IMR-90 (cell line): ENCODE measurements at regions not wholly inside any gene's neighbourhood (a gene's known extent, or its start where the extent isn't known, plus 50 kb on each side); places are given as distances from the start of the nearest gene placed in this dataset.

ENCODE experiments used
- ATAC-seq: fragments of 200-7000 bp; cut with Tn5 transposase; 2 replicates; pipeline ENCODE4 v1.9.1; 2020; ENCODE audit warnings: low read depth, mild to moderate bottlenecking, moderate library complexity
- BruUV-seq: library from RNA; stranded (reverse); fragments of 400-500 nt; replicated peaks from 2 replicates; lab custom pipeline; 2021; lab: Mats Ljungman, UMichigan
- CTCF ChIA-PET: fragments of 300-600 bp; formaldehyde crosslinking; extraction: SDS; loops from one replicate; lab custom pipeline; 2021; ENCODE audit warnings: antibody characterized with exemption; lab: Yijun Ruan, JAX
- POLR2A ChIA-PET: fragments of 300-600 bp; sonication (Branson Sonifier 250); formaldehyde crosslinking; loops from one replicate; lab custom pipeline; 2022; ENCODE audit warnings: antibody characterized with exemption; ENCODE audit not compliant: unreplicated experiment; lab: Charles Lee
- DNase-seq: peaks from one replicate; pipeline ENCODE4 v3.0.0; 2013
- H2AFZ ChIP-seq: replicated peaks from 2 replicates; pipeline ENCODE3; 2013; ENCODE audit warnings: low read length, mild to moderate bottlenecking; ENCODE audit not compliant: poor library complexity
- H2AK5ac ChIP-seq: 2 replicates; pipeline ENCODE4 v1.6.1; 2013; ENCODE audit warnings: low read depth, low read length, inconsistent platforms
- H2AK9ac ChIP-seq: replicated peaks from 2 replicates; pipeline ENCODE3; 2013; ENCODE audit warnings: mild to moderate bottlenecking, low read depth, low read length, moderate library complexity; ENCODE audit not compliant: poor library complexity
- H2BK120ac ChIP-seq: 2 replicates; pipeline ENCODE4 v1.6.1; 2013; ENCODE audit warnings: low read depth, low read length, inconsistent platforms
- H2BK15ac ChIP-seq: 3 replicates; pipeline ENCODE4 v1.6.1; 2013; ENCODE audit warnings: low read depth, low read length, inconsistent platforms
- H2BK20ac ChIP-seq: 2 replicates; pipeline ENCODE4 v1.6.1; 2013; ENCODE audit warnings: low read depth, mild to moderate bottlenecking, inconsistent platforms, low read length, moderate library complexity
- H2BK5ac ChIP-seq: 2 replicates; pipeline ENCODE4 v1.6.1; 2013; ENCODE audit warnings: mild to moderate bottlenecking, low read depth, low read length, inconsistent platforms; ENCODE audit not compliant: poor library complexity, severe bottlenecking
- H3K14ac ChIP-seq: replicated peaks from 2 replicates; pipeline ENCODE4 v1.6.1; 2013; ENCODE audit warnings: low read depth, low read length, inconsistent platforms
- H3K18ac ChIP-seq: 2 replicates; pipeline ENCODE4 v1.6.1; 2013; ENCODE audit warnings: low read depth, low read length, control low read depth
- H3K23ac ChIP-seq: 2 replicates; pipeline ENCODE4 v1.6.1; 2013; ENCODE audit warnings: low read depth, low read length, inconsistent platforms
- H3K27ac ChIP-seq: 2 replicates; pipeline ENCODE4 v1.5.1; 2013; ENCODE audit warnings: mild to moderate bottlenecking, control low read depth, low read length; ENCODE audit not compliant: insufficient read depth
- H3K27me3 ChIP-seq: 2 replicates; pipeline ENCODE4 v1.6.1; 2013; ENCODE audit warnings: low read length; ENCODE audit not compliant: control insufficient read depth, insufficient read depth
- H3K36me3 ChIP-seq: 2 replicates; pipeline ENCODE4 v1.6.1; 2013; ENCODE audit warnings: low read length, mixed read lengths; ENCODE audit not compliant: control insufficient read depth, insufficient read depth
- H3K4ac ChIP-seq: 2 replicates; pipeline ENCODE4 v1.6.1; 2013; ENCODE audit warnings: low read depth, low read length, inconsistent platforms
- H3K4me1 ChIP-seq: 2 replicates; pipeline ENCODE4 v1.6.1; 2013; ENCODE audit warnings: low read length, mixed read lengths; ENCODE audit not compliant: control insufficient read depth, insufficient read depth
- H3K4me2 ChIP-seq: 2 replicates; pipeline ENCODE4 v1.6.1; 2013; ENCODE audit warnings: low read depth, mild to moderate bottlenecking, control low read depth, low read length, moderate library complexity
- H3K4me3 ChIP-seq: 2 replicates; pipeline ENCODE4 v1.5.1; 2013; ENCODE audit warnings: low read depth, mild to moderate bottlenecking, control low read depth, low read length, moderate library complexity; ENCODE audit not compliant: insufficient read depth
- H3K56ac ChIP-seq: 2 replicates; pipeline ENCODE4 v1.6.1; 2013; ENCODE audit warnings: low read length, inconsistent platforms; ENCODE audit not compliant: insufficient read depth; ENCODE audit errors: extremely low read depth
- H3K79me1 ChIP-seq, 2 experiments: 2 replicates each; pipeline ENCODE4 v1.6.1; 2013; ENCODE audit warnings: low read length in 2 of 2, inconsistent platforms in 1 of 2, low read depth in 1 of 2
- H3K9ac ChIP-seq: 2 replicates; pipeline ENCODE4 v1.6.1; 2013; ENCODE audit warnings: low read depth, low read length, control low read depth
- H3K9me1 ChIP-seq: 2 replicates; pipeline ENCODE4 v1.6.1; 2013; ENCODE audit warnings: low read length, inconsistent platforms; ENCODE audit not compliant: insufficient read depth
- H3K9me3 ChIP-seq: 2 replicates; pipeline ENCODE4 v1.6.1; 2013; ENCODE audit warnings: low read length; ENCODE audit not compliant: control insufficient read depth, insufficient read depth
- H4K20me1 ChIP-seq: 2 replicates; pipeline ENCODE4 v1.6.1; 2013; ENCODE audit warnings: low read length, inconsistent platforms; ENCODE audit not compliant: insufficient read depth
- H4K5ac ChIP-seq: 2 replicates; pipeline ENCODE4 v1.6.1; 2013; ENCODE audit warnings: mild to moderate bottlenecking, low read depth, low read length, control low read depth
- H4K8ac ChIP-seq, 2 experiments: 2 replicates each; pipeline ENCODE4 v1.6.1; 2013; ENCODE audit warnings: low read depth in 2 of 2, low read length in 2 of 2, control low read depth in 1 of 2, inconsistent platforms in 1 of 2
- H4K91ac ChIP-seq: 2 replicates; pipeline ENCODE4 v1.6.1; 2013; ENCODE audit warnings: low read depth, low read length, inconsistent platforms; ENCODE audit not compliant: insufficient read depth
- CTCF ChIP-seq: conservative IDR thresholded peaks from 2 replicates; pipeline ENCODE4 v1.5.1; 2012; ENCODE audit warnings: mild to moderate bottlenecking, low read depth, low read length, improper control_type of control experiment
- FOS ChIP-seq: fragments of 150-350 bp; IDR thresholded peaks from 2 replicates; pipeline ENCODE4 v1.6.1; 2016; ENCODE audit warnings: low read depth, low read length
- MXI1 ChIP-seq: IDR thresholded peaks from 2 replicates; pipeline ENCODE4 v1.6.1; 2012; ENCODE audit warnings: low read depth, mild to moderate bottlenecking, low read length, moderate library complexity, borderline replicate concordance
- POLR2A ChIP-seq: IDR thresholded peaks from 2 replicates; pipeline ENCODE4 v1.6.1; 2012; ENCODE audit warnings: mild to moderate bottlenecking, low read depth, low read length
- USF2 ChIP-seq: fragments of 150-350 bp; IDR thresholded peaks from 2 replicates; pipeline ENCODE4 v1.6.1; 2017; ENCODE audit warnings: mild to moderate bottlenecking, antibody characterized with exemption, low read length, low read depth
- WGBS, 2 experiments: methylation state at CpG; one replicate each; pipeline versions ENCODE4 v1.1.5 to v1.1.7; 2013; ENCODE audit warnings: missing lambda C conversion rate in 2 of 2; ENCODE audit not compliant: insufficient read length in 1 of 2; ENCODE audit errors: extremely low coverage in 2 of 2; 5-methylcytosine and 5-hydroxymethylcytosine counted together
- dilution Hi-C: fragments of 300-500 bp; cut with HindIII; formaldehyde crosslinking; loops from one replicate; pipeline ENCODE4 v1.14.3; 2018; ENCODE audit warnings: low sequenced_read_pairs; ENCODE audit not compliant: unreplicated experiment
- in situ Hi-C: fragments of 300-500 bp; cut with MboI; formaldehyde crosslinking; loops from 3 replicates; pipeline ENCODE4 v1.14.3; 2019; ENCODE audit warnings: low sequenced_read_pairs, inconsistent platforms, mixed read lengths
- intact Hi-C: fragments of 100-400 bp; cut with micrococcal nuclease; formaldehyde crosslinking; loops from 2 replicates; pipeline ENCODE4 v1.10.0; 2022

DNA sequence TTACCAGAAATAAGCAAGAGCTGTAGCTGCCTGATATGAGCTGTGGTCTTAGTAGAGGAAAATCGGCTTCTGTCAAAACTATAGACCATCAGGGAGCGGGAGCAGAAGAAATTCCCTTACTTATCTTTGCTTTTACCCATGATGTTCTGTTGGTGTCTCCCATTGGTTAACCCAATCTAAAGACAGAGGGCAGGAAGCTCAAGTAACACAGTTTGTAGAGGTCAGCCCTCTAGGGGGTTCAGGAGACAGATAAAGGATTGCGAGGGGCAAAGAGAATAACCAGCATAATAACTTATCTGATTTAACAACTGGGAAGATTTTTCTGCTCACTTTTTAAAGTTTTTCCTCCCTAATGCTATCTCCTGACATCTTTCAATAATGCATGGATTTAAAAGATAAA lies 142.4 kb downstream of the NTMT2 start:
- no peaks in the 10 kb centered on the region for H3K79me1 ChIP-seq
- intact Hi-C loops: no loop called here
- H3K9ac ChIP-seq: no peak overlapping the region
- H2BK20ac ChIP-seq: no peak overlapping the region
- no peak overlapping the region for H3K27ac ChIP-seq
- no peak overlapping the region for H3K4me2 ChIP-seq
- dilution Hi-C loops: no loop called here
- no peak overlapping the region for H3K56ac ChIP-seq
- no peak overlapping the region for H2BK15ac ChIP-seq
- no peak overlapping the region for H3K4me3 ChIP-seq
- no peak overlapping the region for H4K8ac ChIP-seq
- H2BK5ac ChIP-seq: no peak overlapping the region
- POLR2A ChIA-PET: no interaction called here
- no peak for TF ChIP-seq USF2
- TF ChIP-seq CTCF: no peak
- no peak for TF ChIP-seq MXI1
- no peak for TF ChIP-seq POLR2A
- TF ChIP-seq FOS: no peak
- H3K4me1 ChIP-seq: 0 out of 2 replicates have a peak, but pooled peaks cover 1% of the 10 kb centered on the region
- no peaks in the 10 kb centered on the region for H3K9me1 ChIP-seq
- CTCF ChIA-PET: no interaction called here
- H3K23ac ChIP-seq: no peak overlapping the region
- no peak overlapping the region for H2AK5ac ChIP-seq
- H2AFZ ChIP-seq: no peak overlapping the region
- no peak overlapping the region for H2AK9ac ChIP-seq
- H4K5ac ChIP-seq: no peak overlapping the region
- no CpG with 5 or more reads among the region's 3 CpGs for WGBS, 2 experiments
- no peak overlapping the region for H4K91ac ChIP-seq
- no peaks in the 10 kb centered on the region for H3K36me3 ChIP-seq
- H3K4ac ChIP-seq: no peak overlapping the region
- ATAC-seq (no peak), DNase-seq (no peak)
- H3K18ac ChIP-seq: no peak overlapping the region
- BruUV-seq: no TSS peak
- H4K20me1 ChIP-seq: no peaks in the 10 kb centered on the region
- in situ Hi-C loops: no loop called here
- H2BK120ac ChIP-seq: no peak overlapping the region
- no peak overlapping the region for H3K14ac ChIP-seq
- no peaks in the 10 kb centered on the region for H3K27me3 ChIP-seq
- H3K9me3 ChIP-seq: no peaks in the 10 kb centered on the region
